ENCODE measurements at regions not wholly inside any gene's neighbourhood (a gene's known extent, or its start where the extent isn't known, plus 50 kb on each side); places are given as distances from the start of the nearest gene placed in this dataset.

DNA sequence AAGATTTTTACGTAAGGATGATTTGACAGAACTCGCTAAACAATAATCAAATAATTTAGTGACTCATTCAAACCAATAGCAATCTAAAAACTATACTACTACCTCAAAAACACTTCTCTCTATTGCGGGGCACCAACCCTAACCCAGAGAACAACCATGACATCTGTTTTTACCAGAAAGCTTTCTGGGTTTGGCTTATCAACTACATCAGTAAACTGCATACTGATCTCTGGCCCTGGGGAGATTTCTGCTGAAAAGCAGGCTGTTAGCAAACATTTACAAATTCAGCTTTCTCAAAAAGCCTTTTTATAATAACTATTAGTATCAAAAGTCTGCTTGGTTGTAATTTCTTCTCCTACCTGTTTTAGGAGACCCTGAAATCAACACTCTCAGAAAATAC lies 144.5 kb upstream of the ZWINT start:
- no peak for TF ChIP-seq CTCF (IDR thresholded peaks at IDR 0.05)
- no peak for TF ChIP-seq POLR2A (IDR thresholded peaks at IDR 0.05)

Data from esophagus squamous epithelium (tissue), 4 donors.